Endodermal cell (in vitro differentiated cells): ENCODE measurements at regions not wholly inside any gene's neighbourhood (a gene's known extent, or its start where the extent isn't known, plus 50 kb on each side); places are given as distances from the start of the nearest gene placed in this dataset.

Experiments used
- DNase-seq: peaks from one replicate; pipeline ENCODE4 v3.0.0-alpha.2; 2017
- H3K27ac ChIP-seq: 2 replicates; pipeline ENCODE4 v1.5.1; 2013; ENCODE audit warnings: mild to moderate bottlenecking, low read depth, low read length, moderate library complexity
- H3K27me3 ChIP-seq: 2 replicates; pipeline ENCODE4 v1.6.1; 2013; ENCODE audit warnings: mild to moderate bottlenecking, low read length, moderate library complexity; ENCODE audit not compliant: insufficient read depth, control insufficient read depth, poor library complexity, severe bottlenecking
- H3K36me3 ChIP-seq: 2 replicates; pipeline ENCODE4 v1.7.0; 2013; ENCODE audit warnings: mild to moderate bottlenecking, low read length, moderate library complexity; ENCODE audit not compliant: control insufficient read depth, insufficient read depth
- H3K4me1 ChIP-seq: one replicate; pipeline ENCODE4 v1.7.0; 2013; ENCODE audit warnings: low read length; ENCODE audit not compliant: control insufficient read depth, insufficient read depth
- H3K4me3 ChIP-seq: 2 replicates; pipeline ENCODE4 v1.5.1; 2013; ENCODE audit warnings: mild to moderate bottlenecking, low read length, moderate library complexity
- H3K9ac ChIP-seq: 2 replicates; pipeline ENCODE4 v1.6.1; 2013; ENCODE audit warnings: mild to moderate bottlenecking, low read length, moderate library complexity; ENCODE audit not compliant: poor library complexity, severe bottlenecking; ENCODE audit errors: extremely low read depth
- H3K9me3 ChIP-seq: 2 replicates; pipeline ENCODE4 v1.6.1; 2013; ENCODE audit warnings: mild to moderate bottlenecking, low read length, moderate library complexity; ENCODE audit not compliant: control insufficient read depth
- H3K27ac Mint-ChIP-seq: 2 replicates; pipeline ENCODE4 v1.8.0; 2020; ENCODE audit warnings: mixed read lengths
- H3K27me3 Mint-ChIP-seq: 2 replicates; pipeline ENCODE4 v1.8.0; 2021; ENCODE audit warnings: mild to moderate bottlenecking, mixed read lengths; ENCODE audit not compliant: insufficient read depth
- H3K36me3 Mint-ChIP-seq: 2 replicates; pipeline ENCODE4 v1.8.0; 2020; ENCODE audit warnings: low read depth, mixed read lengths
- H3K4me1 Mint-ChIP-seq: 2 replicates; pipeline ENCODE4 v1.8.0; 2020; ENCODE audit warnings: mixed read lengths
- H3K4me3 Mint-ChIP-seq: 2 replicates; pipeline ENCODE4 v1.8.0; 2020; ENCODE audit warnings: mild to moderate bottlenecking, moderate library complexity, mixed read lengths
- H3K9me3 Mint-ChIP-seq: 2 replicates; pipeline ENCODE4 v1.8.0; 2020; ENCODE audit warnings: mild to moderate bottlenecking, mixed read lengths
- WGBS, 2 experiments: methylation state at CpG; one replicate each; pipeline versions ENCODE4 v1.1.5 to v1.1.7; 2013; ENCODE audit warnings: missing lambda C conversion rate in 2 of 2, mixed read lengths in 1 of 2; ENCODE audit not compliant: insufficient coverage in 1 of 2, insufficient read length in 1 of 2; 5-methylcytosine and 5-hydroxymethylcytosine counted together
- TF ChIP-seq, protein P1 (sequence below): fragments of 200-600 bp; sonication (generic); conservative IDR thresholded peaks from 2 replicates; pipeline ENCODE4 v1.5.0; 2021; ENCODE audit warnings: antibody characterized with exemption, mild to moderate bottlenecking

DNA sequence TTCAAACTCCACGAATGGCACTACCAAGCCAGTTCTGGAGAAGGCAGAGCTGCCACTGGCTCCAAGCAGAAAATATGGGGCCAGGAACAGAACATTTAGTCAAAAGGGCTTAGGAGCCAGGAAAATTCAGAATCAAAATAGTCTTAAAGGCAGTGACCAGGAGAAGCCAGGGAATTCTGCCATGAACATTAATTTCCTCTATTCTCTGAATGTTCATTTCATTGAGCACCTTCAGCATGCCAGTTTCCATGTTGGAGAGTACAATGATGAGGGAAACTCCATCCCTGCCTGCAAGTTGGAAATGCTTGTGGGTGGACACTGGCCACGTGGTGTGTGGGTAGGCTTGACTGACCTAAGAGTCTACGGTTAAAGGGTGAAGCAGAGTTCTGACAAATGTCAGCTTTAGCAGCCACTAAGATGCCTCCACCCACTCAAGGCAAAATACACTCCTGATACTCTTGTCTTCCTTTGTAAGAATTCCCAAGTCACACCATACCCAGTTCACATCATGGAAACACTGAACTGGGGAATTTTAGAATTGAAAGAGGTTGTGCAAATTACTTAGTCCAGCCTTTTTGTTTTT lies 190.1 kb upstream of the C1QTNF7 start:
- Histone ChIP-seq H3K36me3 (no peaks in the 10 kb centered on the region), H3K27me3 (no peaks in the 10 kb centered on the region), H3K9ac (no peak overlapping the region), H3K4me1 (peaks cover 6% of the 10 kb centered on the region), H3K27ac (no peak overlapping the region), H3K9me3 (no peaks in the 10 kb centered on the region), H3K4me3 (no peak overlapping the region)
- Mint-ChIP-seq H3K9me3 (peaks cover under 1% of the 10 kb centered on the region), H3K4me3 (no peak overlapping the region), H3K27me3 (no peaks in the 10 kb centered on the region), H3K27ac (no peak overlapping the region), H3K36me3 (no peaks in the 10 kb centered on the region), H3K4me1 (peaks cover 10% of the 10 kb centered on the region)
- DNase-seq: no peak
- TF ChIP-seq, protein P1, sequence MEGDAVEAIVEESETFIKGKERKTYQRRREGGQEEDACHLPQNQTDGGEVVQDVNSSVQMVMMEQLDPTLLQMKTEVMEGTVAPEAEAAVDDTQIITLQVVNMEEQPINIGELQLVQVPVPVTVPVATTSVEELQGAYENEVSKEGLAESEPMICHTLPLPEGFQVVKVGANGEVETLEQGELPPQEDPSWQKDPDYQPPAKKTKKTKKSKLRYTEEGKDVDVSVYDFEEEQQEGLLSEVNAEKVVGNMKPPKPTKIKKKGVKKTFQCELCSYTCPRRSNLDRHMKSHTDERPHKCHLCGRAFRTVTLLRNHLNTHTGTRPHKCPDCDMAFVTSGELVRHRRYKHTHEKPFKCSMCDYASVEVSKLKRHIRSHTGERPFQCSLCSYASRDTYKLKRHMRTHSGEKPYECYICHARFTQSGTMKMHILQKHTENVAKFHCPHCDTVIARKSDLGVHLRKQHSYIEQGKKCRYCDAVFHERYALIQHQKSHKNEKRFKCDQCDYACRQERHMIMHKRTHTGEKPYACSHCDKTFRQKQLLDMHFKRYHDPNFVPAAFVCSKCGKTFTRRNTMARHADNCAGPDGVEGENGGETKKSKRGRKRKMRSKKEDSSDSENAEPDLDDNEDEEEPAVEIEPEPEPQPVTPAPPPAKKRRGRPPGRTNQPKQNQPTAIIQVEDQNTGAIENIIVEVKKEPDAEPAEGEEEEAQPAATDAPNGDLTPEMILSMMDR: no peak
- WGBS, 2 experiments: 90% methylated on average over 2 to 3 of the region's 3 CpGs

DNA sequence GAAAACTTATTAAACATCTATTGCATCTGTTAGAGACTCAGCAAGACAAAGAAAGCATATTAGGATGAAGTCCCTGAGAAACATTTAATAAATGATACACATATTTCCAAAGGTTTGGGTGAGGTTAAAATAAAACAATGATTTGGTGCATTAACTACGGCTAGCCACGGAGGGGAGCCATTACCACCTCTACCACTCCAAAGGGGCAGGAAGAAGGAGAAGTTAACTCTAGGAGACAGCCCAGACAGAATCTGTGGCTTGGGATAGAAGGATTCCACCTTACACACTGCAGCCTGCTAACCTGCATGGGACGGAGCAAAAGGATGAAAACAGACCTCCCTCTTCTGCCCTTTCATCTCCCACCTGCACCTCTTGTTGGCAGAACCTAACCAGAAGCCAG lies 189.1 kb upstream of the C1QTNF7 start:
- H3K4me1 Mint-ChIP-seq: no peaks in the 10 kb centered on the region
- H3K9me3 Mint-ChIP-seq: peaks cover 2% of the 10 kb centered on the region
- TF ChIP-seq, protein P1: peak; percentile 87
- Histone ChIP-seq H3K9me3 (no peaks in the 10 kb centered on the region), H3K27me3 (no peaks in the 10 kb centered on the region), H3K4me3 (no peak overlapping the region), H3K27ac (no peak overlapping the region), H3K36me3 (no peaks in the 10 kb centered on the region), H3K9ac (no peak overlapping the region), H3K4me1 (no peaks in the 10 kb centered on the region)
- DNase-seq: peak; percentile 80
- no peaks in the 10 kb centered on the region for H3K36me3 Mint-ChIP-seq
- H3K27ac Mint-ChIP-seq: no peak overlapping the region
- 29% methylated on average over 1 of the region's 3 CpGs; no CpG with 5 or more reads in 1 of the 2 experiments for WGBS, 2 experiments
- no peak overlapping the region for H3K4me3 Mint-ChIP-seq
- no peaks in the 10 kb centered on the region for H3K27me3 Mint-ChIP-seq

DNA sequence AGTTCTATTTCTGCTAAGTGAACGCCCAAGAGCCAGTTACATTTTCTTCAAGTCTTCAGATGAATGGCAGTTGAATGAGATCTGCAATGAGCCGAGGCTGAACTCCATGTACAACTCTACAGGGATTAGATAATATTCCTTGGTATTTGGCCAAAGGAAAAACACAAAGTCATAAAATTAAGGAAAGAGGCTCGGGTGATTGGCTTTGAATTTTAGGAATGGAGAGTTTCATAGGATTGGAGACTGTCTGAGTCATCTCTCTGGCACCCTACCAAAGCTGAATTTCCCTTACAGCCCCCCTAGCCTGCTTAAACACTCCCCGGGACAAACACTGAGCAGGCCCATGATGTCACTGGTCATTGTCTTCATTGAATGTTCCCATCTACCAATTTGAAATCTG lies 188.0 kb upstream of the C1QTNF7 start:
- Mint-ChIP-seq H3K27ac (no peak overlapping the region), H3K4me1 (no peaks in the 10 kb centered on the region), H3K4me3 (no peak overlapping the region), H3K27me3 (no peaks in the 10 kb centered on the region), H3K36me3 (no peaks in the 10 kb centered on the region), H3K9me3 (peaks cover 2% of the 10 kb centered on the region)
- Histone ChIP-seq H3K4me1 (no peaks in the 10 kb centered on the region), H3K9me3 (no peaks in the 10 kb centered on the region), H3K27ac (no peak overlapping the region), H3K9ac (no peak overlapping the region), H3K27me3 (no peaks in the 10 kb centered on the region), H3K36me3 (no peaks in the 10 kb centered on the region), H3K4me3 (no peak overlapping the region)
- no peak for DNase-seq
- TF ChIP-seq, protein P1: no peak
- 85% methylated on average over 2 to 4 of the region's 4 CpGs for WGBS, 2 experiments
